GM12873 (cell line): ENCODE measurements at regions not wholly inside any gene's neighbourhood (a gene's known extent, or its start where the extent isn't known, plus 50 kb on each side); places are given as distances from the start of the nearest gene placed in this dataset.

Experiments used
- TF ChIP-seq, protein P1 (sequence below): IDR thresholded peaks from 2 replicates; pipeline ENCODE4 v1.5.1; 2012; ENCODE audit warnings: low read depth, mild to moderate bottlenecking, moderate library complexity, low read length, control low read depth; ENCODE audit not compliant: insufficient read depth; ENCODE audit errors: missing control alignments

DNA sequence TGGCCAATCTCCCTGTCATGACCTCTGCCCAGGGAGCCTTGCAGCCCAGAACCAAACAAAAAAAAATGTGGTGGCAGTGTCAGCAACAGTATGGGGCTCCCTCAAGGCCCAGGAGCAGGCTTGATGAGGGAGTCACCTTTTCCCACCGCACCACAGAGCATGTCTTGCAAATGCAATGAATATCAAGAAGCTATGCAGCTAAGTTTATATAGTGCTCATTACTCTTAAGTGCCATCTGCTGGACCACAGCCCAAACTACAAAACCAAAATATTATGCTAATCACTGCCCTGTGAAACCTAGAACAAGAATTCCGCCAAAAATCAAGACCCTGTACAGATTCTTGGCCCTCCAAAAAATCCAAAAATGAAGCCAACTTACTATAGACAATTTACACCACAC lies 65.9 kb downstream of the PABPC5 start:
- TF ChIP-seq, protein P1, sequence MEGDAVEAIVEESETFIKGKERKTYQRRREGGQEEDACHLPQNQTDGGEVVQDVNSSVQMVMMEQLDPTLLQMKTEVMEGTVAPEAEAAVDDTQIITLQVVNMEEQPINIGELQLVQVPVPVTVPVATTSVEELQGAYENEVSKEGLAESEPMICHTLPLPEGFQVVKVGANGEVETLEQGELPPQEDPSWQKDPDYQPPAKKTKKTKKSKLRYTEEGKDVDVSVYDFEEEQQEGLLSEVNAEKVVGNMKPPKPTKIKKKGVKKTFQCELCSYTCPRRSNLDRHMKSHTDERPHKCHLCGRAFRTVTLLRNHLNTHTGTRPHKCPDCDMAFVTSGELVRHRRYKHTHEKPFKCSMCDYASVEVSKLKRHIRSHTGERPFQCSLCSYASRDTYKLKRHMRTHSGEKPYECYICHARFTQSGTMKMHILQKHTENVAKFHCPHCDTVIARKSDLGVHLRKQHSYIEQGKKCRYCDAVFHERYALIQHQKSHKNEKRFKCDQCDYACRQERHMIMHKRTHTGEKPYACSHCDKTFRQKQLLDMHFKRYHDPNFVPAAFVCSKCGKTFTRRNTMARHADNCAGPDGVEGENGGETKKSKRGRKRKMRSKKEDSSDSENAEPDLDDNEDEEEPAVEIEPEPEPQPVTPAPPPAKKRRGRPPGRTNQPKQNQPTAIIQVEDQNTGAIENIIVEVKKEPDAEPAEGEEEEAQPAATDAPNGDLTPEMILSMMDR, result peak; percentile 16
